Thoracic aorta (tissue), 2 donors: ENCODE measurements at regions not wholly inside any gene's neighbourhood (a gene's known extent, or its start where the extent isn't known, plus 50 kb on each side); places are given as distances from the start of the nearest gene placed in this dataset.

Source experiments
- ATAC-seq: fragments of 150-250 bp; one replicate; pipeline ENCODE4 v1.8.0; 2017; ENCODE audit warnings: low read depth; ENCODE audit not compliant: insufficient number of reproducible peaks, low FRiP score
- DNase-seq: peaks from one replicate; pipeline ENCODE4 v3.0.0-alpha.2; 2020; ENCODE audit warnings: low spot score
- H3K27ac ChIP-seq, 2 donors: fragments of 200-600 bp; sonication (generic); 1 replicate in 1 of 2; 2 replicates in 1 of 2; pipeline ENCODE4 v1.5.1; 2016; ENCODE audit warnings: mild to moderate bottlenecking in 2 of 2, moderate library complexity in 2 of 2
- H3K27me3 ChIP-seq: fragments of 200-600 bp; sonication (generic); replicated peaks from 2 replicates; pipeline ENCODE4 v1.6.0; 2016; ENCODE audit warnings: mild to moderate bottlenecking; ENCODE audit not compliant: insufficient read depth
- H3K36me3 ChIP-seq: fragments of 200-600 bp; sonication (generic); one replicate; pipeline ENCODE4 v1.5.1; 2016
- H3K4me1 ChIP-seq, 2 donors: fragments of 200-600 bp; sonication (generic); 1 replicate in 1 of 2; 2 replicates in 1 of 2; pipeline versions ENCODE4 v1.5.1 to v1.6.0; 2016; ENCODE audit warnings: low read depth in 2 of 2, mild to moderate bottlenecking in 1 of 2; ENCODE audit not compliant: control insufficient read depth in 1 of 2
- H3K4me3 ChIP-seq: fragments of 200-600 bp; sonication (generic); 2 replicates; pipeline ENCODE4 v1.5.1; 2016; ENCODE audit warnings: mild to moderate bottlenecking
- H3K9me3 ChIP-seq: fragments of 200-600 bp; sonication (generic); 2 replicates; pipeline ENCODE4 v1.5.1; 2016
- CTCF ChIP-seq: fragments of 200-600 bp; sonication (generic); IDR thresholded peaks from one replicate; pipeline ENCODE4 v1.5.1; 2019; ENCODE audit warnings: antibody characterized with exemption

- Histone ChIP-seq H3K27ac (no peak overlapping the region), H3K36me3 (no peaks in the 10 kb centered on the region), H3K4me3 (no peak overlapping the region), H3K4me1 (no peaks in the 10 kb centered on the region), H3K9me3 (no peaks in the 10 kb centered on the region), H3K27me3 (no peaks in the 10 kb centered on the region)
- ATAC-seq (no peak), DNase-seq (no peak)
- TF ChIP-seq CTCF = no peak
Observed at GRCh38 chr22:34225278-34225677, 305.0 kb upstream of the LARGE1 start.

- no peak for TF ChIP-seq CTCF
- no peaks in the 10 kb centered on the region for H3K27me3 ChIP-seq
- H3K4me3 ChIP-seq = no peak overlapping the region
- H3K9me3 ChIP-seq = no peaks in the 10 kb centered on the region
- no peaks in the 10 kb centered on the region for H3K4me1 ChIP-seq
- DNase-seq (no peak), ATAC-seq (no peak)
- H3K27ac ChIP-seq = no peak overlapping the region
- H3K36me3 ChIP-seq = no peaks in the 10 kb centered on the region
Observed at GRCh38 chr22:34236527-34236926, 316.3 kb upstream of the LARGE1 start.

GRCh38 chr22:34239421-34239820 is 319.1 kb upstream of the LARGE1 start:
- H3K27ac ChIP-seq = no peak overlapping the region
- H3K27me3 ChIP-seq = no peaks in the 10 kb centered on the region
- H3K36me3 ChIP-seq = no peaks in the 10 kb centered on the region
- no peaks in the 10 kb centered on the region for H3K9me3 ChIP-seq
- H3K4me1 ChIP-seq = no peaks in the 10 kb centered on the region
- TF ChIP-seq CTCF = no peak
- H3K4me3 ChIP-seq = no peak overlapping the region
- DNase-seq (no peak), ATAC-seq (no peak)

GRCh38 chr22:34243023-34243422 is 322.7 kb upstream of the LARGE1 start:
- no peak for DNase-seq
- Histone ChIP-seq H3K27me3 (no peaks in the 10 kb centered on the region), H3K4me3 (no peak overlapping the region), H3K27ac (no peak overlapping the region), H3K4me1 (no peaks in the 10 kb centered on the region), H3K36me3 (no peaks in the 10 kb centered on the region), H3K9me3 (no peaks in the 10 kb centered on the region)
- no peak for ATAC-seq
- TF ChIP-seq CTCF = no peak

GRCh38 chr22:34255042-34255441 is 334.8 kb upstream of the LARGE1 start:
- no peaks in the 10 kb centered on the region for H3K4me1 ChIP-seq
- DNase-seq (no peak), ATAC-seq (no peak)
- H3K27me3 ChIP-seq = no peaks in the 10 kb centered on the region
- no peak overlapping the region for H3K27ac ChIP-seq
- peaks cover 8% of the 10 kb centered on the region for H3K9me3 ChIP-seq
- H3K4me3 ChIP-seq = no peak overlapping the region
- H3K36me3 ChIP-seq = no peaks in the 10 kb centered on the region
- no peak for TF ChIP-seq CTCF
